HCT116 (cell line): ENCODE measurements at regions not wholly inside any gene's neighbourhood (a gene's known extent, or its start where the extent isn't known, plus 50 kb on each side); places are given as distances from the start of the nearest gene placed in this dataset.

ENCODE experiments used
- CEBPB ChIP-seq: IDR thresholded peaks from 2 replicates; pipeline ENCODE4 v1.6.1; 2012; ENCODE audit warnings: low read depth
- EZH2 ChIP-seq: fragments of 200-600 bp; sonication (generic); IDR thresholded peaks from 2 replicates; pipeline ENCODE4 v1.6.1; 2017; ENCODE audit warnings: antibody characterized with exemption, mixed run types
- EZH2phosphoT487 ChIP-seq: fragments of 200-600 bp; IDR thresholded peaks from 2 replicates; pipeline ENCODE4 v1.6.1; 2018; ENCODE audit warnings: antibody characterized with exemption, borderline replicate concordance
- MAX ChIP-seq: IDR thresholded peaks from 2 replicates; pipeline ENCODE4 v1.6.1; 2012
- POLR2A ChIP-seq: IDR thresholded peaks from 2 replicates; pipeline ENCODE4 v1.7.0; 2011; ENCODE audit warnings: borderline replicate concordance; ENCODE audit not compliant: insufficient read depth, insufficient read length; ENCODE audit errors: extremely low read depth
- POLR2AphosphoS5 ChIP-seq: IDR thresholded peaks from 2 replicates; pipeline ENCODE4 v1.6.1; 2011; ENCODE audit warnings: mild to moderate bottlenecking, low read depth, low read length, moderate library complexity
- RAD21 ChIP-seq: IDR thresholded peaks from 2 replicates; pipeline ENCODE4 v1.6.1; 2012; ENCODE audit warnings: low read depth, mild to moderate bottlenecking
- REST ChIP-seq: IDR thresholded peaks from 2 replicates; pipeline ENCODE4 v1.6.1; 2012; ENCODE audit warnings: low read depth
- SIN3A ChIP-seq: IDR thresholded peaks from 2 replicates; pipeline ENCODE4 v1.6.1; 2012; ENCODE audit warnings: low read depth
- SRF ChIP-seq: IDR thresholded peaks from 2 replicates; pipeline ENCODE4 v1.6.1; 2012; ENCODE audit warnings: low read depth
- ZNF274 ChIP-seq: fragments of 200-500 bp; sonication (Bioruptor generic); IDR thresholded peaks from 2 replicates; pipeline ENCODE4 v1.6.1; 2014; ENCODE audit warnings: mild to moderate bottlenecking, low read depth, low read length, inconsistent platforms
- TF ChIP-seq, protein P1 (sequence below), 3 experiments: fragments of 200-600 bp in 1 of 3; sonication (generic) in 1 of 3; IDR thresholded peaks in 2 of 3; conservative IDR thresholded peaks in 1 of 3; 2 replicates each; pipeline ENCODE4 v1.5.1; 2012 to 2017; ENCODE audit warnings: low read depth in 2 of 3, low read length in 2 of 3, antibody characterized with exemption in 1 of 3, borderline replicate concordance in 1 of 3, control low read depth in 1 of 3, mild to moderate bottlenecking in 1 of 3, mixed read lengths in 1 of 3, mixed run types in 1 of 3, moderate library complexity in 1 of 3; ENCODE audit not compliant: insufficient read depth in 1 of 3

GRCh38 chr10:4655879-4656278, 170.1 kb upstream of the AKR1E2 start:
- TF ChIP-seq, protein P1, sequence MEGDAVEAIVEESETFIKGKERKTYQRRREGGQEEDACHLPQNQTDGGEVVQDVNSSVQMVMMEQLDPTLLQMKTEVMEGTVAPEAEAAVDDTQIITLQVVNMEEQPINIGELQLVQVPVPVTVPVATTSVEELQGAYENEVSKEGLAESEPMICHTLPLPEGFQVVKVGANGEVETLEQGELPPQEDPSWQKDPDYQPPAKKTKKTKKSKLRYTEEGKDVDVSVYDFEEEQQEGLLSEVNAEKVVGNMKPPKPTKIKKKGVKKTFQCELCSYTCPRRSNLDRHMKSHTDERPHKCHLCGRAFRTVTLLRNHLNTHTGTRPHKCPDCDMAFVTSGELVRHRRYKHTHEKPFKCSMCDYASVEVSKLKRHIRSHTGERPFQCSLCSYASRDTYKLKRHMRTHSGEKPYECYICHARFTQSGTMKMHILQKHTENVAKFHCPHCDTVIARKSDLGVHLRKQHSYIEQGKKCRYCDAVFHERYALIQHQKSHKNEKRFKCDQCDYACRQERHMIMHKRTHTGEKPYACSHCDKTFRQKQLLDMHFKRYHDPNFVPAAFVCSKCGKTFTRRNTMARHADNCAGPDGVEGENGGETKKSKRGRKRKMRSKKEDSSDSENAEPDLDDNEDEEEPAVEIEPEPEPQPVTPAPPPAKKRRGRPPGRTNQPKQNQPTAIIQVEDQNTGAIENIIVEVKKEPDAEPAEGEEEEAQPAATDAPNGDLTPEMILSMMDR (IDR thresholded peaks at IDR 0.05 in 2 of 3, conservative IDR thresholded peaks at IDR 0.05 in 1 of 3; ENCODE audit: borderline replicate concordance in 1 of 3, insufficient read depth in 1 of 3, low read depth in 2 of 3, low read length in 2 of 3) = no peak
- TF ChIP-seq EZH2 (no peak), SIN3A (no peak), EZH2phosphoT487 (no peak), POLR2A (no peak), SRF (no peak), CEBPB (no peak), REST (no peak), ZNF274 (no peak), POLR2AphosphoS5 (no peak), MAX (no peak), RAD21 (no peak)
